IMR-90 (cell line): ENCODE measurements at regions not wholly inside any gene's neighbourhood (a gene's known extent, or its start where the extent isn't known, plus 50 kb on each side); places are given as distances from the start of the nearest gene placed in this dataset.

Experiments
- ATAC-seq: fragments of 200-7000 bp; cut with Tn5 transposase; 2 replicates; pipeline ENCODE4 v1.9.1; 2020; ENCODE audit warnings: low read depth, mild to moderate bottlenecking, moderate library complexity
- BruUV-seq: library from RNA; stranded (reverse); fragments of 400-500 nt; replicated peaks from 2 replicates; lab custom pipeline; 2021; lab: Mats Ljungman, UMichigan
- CTCF ChIA-PET: fragments of 300-600 bp; formaldehyde crosslinking; extraction: SDS; loops from one replicate; lab custom pipeline; 2021; ENCODE audit warnings: antibody characterized with exemption; lab: Yijun Ruan, JAX
- POLR2A ChIA-PET: fragments of 300-600 bp; sonication (Branson Sonifier 250); formaldehyde crosslinking; loops from one replicate; lab custom pipeline; 2022; ENCODE audit warnings: antibody characterized with exemption; ENCODE audit not compliant: unreplicated experiment; lab: Charles Lee
- DNase-seq: peaks from one replicate; pipeline ENCODE4 v3.0.0; 2013
- H2AFZ ChIP-seq: replicated peaks from 2 replicates; pipeline ENCODE3; 2013; ENCODE audit warnings: low read length, mild to moderate bottlenecking; ENCODE audit not compliant: poor library complexity
- H2AK5ac ChIP-seq: 2 replicates; pipeline ENCODE4 v1.6.1; 2013; ENCODE audit warnings: low read depth, low read length, inconsistent platforms
- H2AK9ac ChIP-seq: replicated peaks from 2 replicates; pipeline ENCODE3; 2013; ENCODE audit warnings: mild to moderate bottlenecking, low read depth, low read length, moderate library complexity; ENCODE audit not compliant: poor library complexity
- H2BK120ac ChIP-seq: 2 replicates; pipeline ENCODE4 v1.6.1; 2013; ENCODE audit warnings: low read depth, low read length, inconsistent platforms
- H2BK15ac ChIP-seq: 3 replicates; pipeline ENCODE4 v1.6.1; 2013; ENCODE audit warnings: low read depth, low read length, inconsistent platforms
- H2BK20ac ChIP-seq: 2 replicates; pipeline ENCODE4 v1.6.1; 2013; ENCODE audit warnings: low read depth, mild to moderate bottlenecking, inconsistent platforms, low read length, moderate library complexity
- H2BK5ac ChIP-seq: 2 replicates; pipeline ENCODE4 v1.6.1; 2013; ENCODE audit warnings: mild to moderate bottlenecking, low read depth, low read length, inconsistent platforms; ENCODE audit not compliant: poor library complexity, severe bottlenecking
- H3K14ac ChIP-seq: replicated peaks from 2 replicates; pipeline ENCODE4 v1.6.1; 2013; ENCODE audit warnings: low read depth, low read length, inconsistent platforms
- H3K18ac ChIP-seq: 2 replicates; pipeline ENCODE4 v1.6.1; 2013; ENCODE audit warnings: low read depth, low read length, control low read depth
- H3K23ac ChIP-seq: 2 replicates; pipeline ENCODE4 v1.6.1; 2013; ENCODE audit warnings: low read depth, low read length, inconsistent platforms
- H3K27ac ChIP-seq: 2 replicates; pipeline ENCODE4 v1.5.1; 2013; ENCODE audit warnings: mild to moderate bottlenecking, control low read depth, low read length; ENCODE audit not compliant: insufficient read depth
- H3K27me3 ChIP-seq: 2 replicates; pipeline ENCODE4 v1.6.1; 2013; ENCODE audit warnings: low read length; ENCODE audit not compliant: control insufficient read depth, insufficient read depth
- H3K36me3 ChIP-seq: 2 replicates; pipeline ENCODE4 v1.6.1; 2013; ENCODE audit warnings: low read length, mixed read lengths; ENCODE audit not compliant: control insufficient read depth, insufficient read depth
- H3K4ac ChIP-seq: 2 replicates; pipeline ENCODE4 v1.6.1; 2013; ENCODE audit warnings: low read depth, low read length, inconsistent platforms
- H3K4me1 ChIP-seq: 2 replicates; pipeline ENCODE4 v1.6.1; 2013; ENCODE audit warnings: low read length, mixed read lengths; ENCODE audit not compliant: control insufficient read depth, insufficient read depth
- H3K4me2 ChIP-seq: 2 replicates; pipeline ENCODE4 v1.6.1; 2013; ENCODE audit warnings: low read depth, mild to moderate bottlenecking, control low read depth, low read length, moderate library complexity
- H3K4me3 ChIP-seq: 2 replicates; pipeline ENCODE4 v1.5.1; 2013; ENCODE audit warnings: low read depth, mild to moderate bottlenecking, control low read depth, low read length, moderate library complexity; ENCODE audit not compliant: insufficient read depth
- H3K56ac ChIP-seq: 2 replicates; pipeline ENCODE4 v1.6.1; 2013; ENCODE audit warnings: low read length, inconsistent platforms; ENCODE audit not compliant: insufficient read depth; ENCODE audit errors: extremely low read depth
- H3K79me1 ChIP-seq, 2 experiments: 2 replicates each; pipeline ENCODE4 v1.6.1; 2013; ENCODE audit warnings: low read length in 2 of 2, inconsistent platforms in 1 of 2, low read depth in 1 of 2
- H3K9ac ChIP-seq: 2 replicates; pipeline ENCODE4 v1.6.1; 2013; ENCODE audit warnings: low read depth, low read length, control low read depth
- H3K9me1 ChIP-seq: 2 replicates; pipeline ENCODE4 v1.6.1; 2013; ENCODE audit warnings: low read length, inconsistent platforms; ENCODE audit not compliant: insufficient read depth
- H3K9me3 ChIP-seq: 2 replicates; pipeline ENCODE4 v1.6.1; 2013; ENCODE audit warnings: low read length; ENCODE audit not compliant: control insufficient read depth, insufficient read depth
- H4K20me1 ChIP-seq: 2 replicates; pipeline ENCODE4 v1.6.1; 2013; ENCODE audit warnings: low read length, inconsistent platforms; ENCODE audit not compliant: insufficient read depth
- H4K5ac ChIP-seq: 2 replicates; pipeline ENCODE4 v1.6.1; 2013; ENCODE audit warnings: mild to moderate bottlenecking, low read depth, low read length, control low read depth
- H4K8ac ChIP-seq, 2 experiments: 2 replicates each; pipeline ENCODE4 v1.6.1; 2013; ENCODE audit warnings: low read depth in 2 of 2, low read length in 2 of 2, control low read depth in 1 of 2, inconsistent platforms in 1 of 2
- H4K91ac ChIP-seq: 2 replicates; pipeline ENCODE4 v1.6.1; 2013; ENCODE audit warnings: low read depth, low read length, inconsistent platforms; ENCODE audit not compliant: insufficient read depth
- BHLHE40 ChIP-seq: fragments of 150-350 bp; IDR thresholded peaks from 2 replicates; pipeline ENCODE4 v1.6.1; 2016; ENCODE audit warnings: mild to moderate bottlenecking, low read depth, low read length
- CEBPB ChIP-seq: IDR thresholded peaks from 2 replicates; pipeline ENCODE4 v1.6.1; 2012; ENCODE audit warnings: low read depth, low read length, improper control_type of control experiment
- CTCF ChIP-seq: conservative IDR thresholded peaks from 2 replicates; pipeline ENCODE4 v1.5.1; 2012; ENCODE audit warnings: mild to moderate bottlenecking, low read depth, low read length, improper control_type of control experiment
- ELK1 ChIP-seq: fragments of 150-350 bp; IDR thresholded peaks from 2 replicates; pipeline ENCODE4 v1.6.1; 2016; ENCODE audit warnings: low read depth, mild to moderate bottlenecking, low read length, moderate library complexity, borderline replicate concordance
- FOS ChIP-seq: fragments of 150-350 bp; IDR thresholded peaks from 2 replicates; pipeline ENCODE4 v1.6.1; 2016; ENCODE audit warnings: low read depth, low read length
- MAFK ChIP-seq: IDR thresholded peaks from 2 replicates; pipeline ENCODE4 v1.6.1; 2012; ENCODE audit warnings: low read depth, low read length, improper control_type of control experiment
- MAZ ChIP-seq: IDR thresholded peaks from 2 replicates; pipeline ENCODE4 v1.6.1; 2012; ENCODE audit warnings: low read depth, mild to moderate bottlenecking, low read length, improper control_type of control experiment, moderate library complexity, borderline replicate concordance
- NFE2L2 ChIP-seq: fragments of 150-350 bp; IDR thresholded peaks from 2 replicates; pipeline ENCODE4 v1.6.1; 2016; ENCODE audit warnings: low read depth, mild to moderate bottlenecking, low read length
- POLR2A ChIP-seq: IDR thresholded peaks from 2 replicates; pipeline ENCODE4 v1.6.1; 2012; ENCODE audit warnings: mild to moderate bottlenecking, low read depth, low read length
- RCOR1 ChIP-seq: IDR thresholded peaks from 2 replicates; pipeline ENCODE4 v1.6.1; 2012; ENCODE audit warnings: mild to moderate bottlenecking, low read length, improper control_type of control experiment; ENCODE audit not compliant: insufficient replicate concordance
- RFX5 ChIP-seq: IDR thresholded peaks from 2 replicates; pipeline ENCODE4 v1.8.0; 2012; ENCODE audit warnings: low read depth, mild to moderate bottlenecking, low read length, moderate library complexity
- USF2 ChIP-seq: fragments of 150-350 bp; IDR thresholded peaks from 2 replicates; pipeline ENCODE4 v1.6.1; 2017; ENCODE audit warnings: mild to moderate bottlenecking, antibody characterized with exemption, low read length, low read depth
- WGBS, 2 experiments: methylation state at CpG; one replicate each; pipeline versions ENCODE4 v1.1.5 to v1.1.7; 2013; ENCODE audit warnings: missing lambda C conversion rate in 2 of 2; ENCODE audit not compliant: insufficient read length in 1 of 2; ENCODE audit errors: extremely low coverage in 2 of 2; 5-methylcytosine and 5-hydroxymethylcytosine counted together
- dilution Hi-C: fragments of 300-500 bp; cut with HindIII; formaldehyde crosslinking; loops from one replicate; pipeline ENCODE4 v1.14.3; 2018; ENCODE audit warnings: low sequenced_read_pairs; ENCODE audit not compliant: unreplicated experiment
- in situ Hi-C: fragments of 300-500 bp; cut with MboI; formaldehyde crosslinking; loops from 3 replicates; pipeline ENCODE4 v1.14.3; 2019; ENCODE audit warnings: low sequenced_read_pairs, inconsistent platforms, mixed read lengths
- intact Hi-C: fragments of 100-400 bp; cut with micrococcal nuclease; formaldehyde crosslinking; loops from 2 replicates; pipeline ENCODE4 v1.10.0; 2022

- no peak overlapping the region for H4K91ac ChIP-seq
- no peak overlapping the region for H2AK5ac ChIP-seq
- ChIA-PET POLR2A (no interaction called here), CTCF (no interaction called here)
- no peak overlapping the region for H2BK15ac ChIP-seq
- no peaks in the 10 kb centered on the region for H4K20me1 ChIP-seq
- no peak overlapping the region for H3K9ac ChIP-seq
- intact Hi-C loops, result no loop called here
- no peak for TF ChIP-seq CEBPB
- no peak for TF ChIP-seq ELK1
- no peak for TF ChIP-seq BHLHE40
- TF ChIP-seq CTCF, result no peak
- TF ChIP-seq NFE2L2, result no peak
- no peak for TF ChIP-seq MAFK
- no peak for TF ChIP-seq MAZ
- TF ChIP-seq USF2, result no peak
- no peak for TF ChIP-seq POLR2A
- TF ChIP-seq RCOR1, result no peak
- TF ChIP-seq RFX5, result no peak
- TF ChIP-seq FOS, result no peak
- no peak overlapping the region for H3K4me2 ChIP-seq
- no peak overlapping the region for H3K23ac ChIP-seq
- H3K18ac ChIP-seq, result no peak overlapping the region
- no peak for ATAC-seq
- H3K79me1 ChIP-seq, result no peaks in the 10 kb centered on the region
- H3K4me1 ChIP-seq, result no peaks in the 10 kb centered on the region
- no peak overlapping the region for H2AFZ ChIP-seq
- no peak overlapping the region for H2BK5ac ChIP-seq
- 100% methylated on average over 1 of the region's 3 CpGs; no CpG with 5 or more reads in 1 of the 2 experiments for WGBS, 2 experiments
- H2BK120ac ChIP-seq, result no peak overlapping the region
- in situ Hi-C loops, result no loop called here
- H3K27me3 ChIP-seq, result no peaks in the 10 kb centered on the region
- no peak overlapping the region for H4K8ac ChIP-seq
- no peak overlapping the region for H2BK20ac ChIP-seq
- H3K36me3 ChIP-seq, result no peaks in the 10 kb centered on the region
- dilution Hi-C loops, result no loop called here
- no peak overlapping the region for H4K5ac ChIP-seq
- H3K27ac ChIP-seq, result no peak overlapping the region
- H3K14ac ChIP-seq, result no peak overlapping the region
- no peaks in the 10 kb centered on the region; the same call in 1 of the 2 replicates for H3K9me1 ChIP-seq
- H3K4me3 ChIP-seq, result no peak overlapping the region
- no peak overlapping the region for H3K56ac ChIP-seq
- peaks cover 2% of the 10 kb centered on the region; the same call in 1 of the 2 replicates for H3K9me3 ChIP-seq
- no peak for DNase-seq
- no peak overlapping the region for H3K4ac ChIP-seq
- no peak overlapping the region for H2AK9ac ChIP-seq
- no TSS peak for BruUV-seq
These were observed 124.9 kb downstream of the CCDC71L start for GRCh38 chr7:106536079-106536478.
